GM18511 (cell line): ENCODE measurements at regions not wholly inside any gene's neighbourhood (a gene's known extent, or its start where the extent isn't known, plus 50 kb on each side); places are given as distances from the start of the nearest gene placed in this dataset.
"Not testable (repeated sequence)": the region's sequence is repeated elsewhere in the genome, so short reads cannot be mapped to it uniquely, and the experiment has no call there.

Experiments
- ATAC-seq: cut with Tn5 transposase; IDR thresholded peaks from one replicate; pipeline ENCODE4 v1.9.1; 2021; ENCODE audit warnings: mild to moderate bottlenecking, moderate library complexity; ENCODE audit not compliant: unreplicated experiment

DNA sequence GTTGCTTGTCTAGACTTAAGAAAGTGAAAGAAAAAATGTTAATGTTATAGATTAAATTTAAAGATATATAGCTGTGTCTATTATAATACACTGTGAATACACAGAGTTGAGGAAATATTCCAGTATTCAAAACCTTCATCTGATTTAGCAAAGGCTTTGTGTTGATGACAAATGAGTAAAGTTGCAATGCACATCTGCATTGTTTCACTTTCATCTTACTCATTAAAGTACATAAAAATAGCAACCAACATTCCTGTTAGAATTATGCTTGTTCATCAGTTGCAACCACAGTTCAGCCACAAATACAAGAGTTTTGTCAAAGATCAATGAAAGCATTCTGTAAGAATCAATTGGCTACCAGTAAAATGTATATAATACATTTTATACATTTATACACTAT lies 346.4 kb upstream of the SLC7A11 start:
- ATAC-seq, result no peak

GRCh38 chr4:138579146-138579545 lies 337.0 kb upstream of the SLC7A11 start:
- ATAC-seq, result no peak

DNA sequence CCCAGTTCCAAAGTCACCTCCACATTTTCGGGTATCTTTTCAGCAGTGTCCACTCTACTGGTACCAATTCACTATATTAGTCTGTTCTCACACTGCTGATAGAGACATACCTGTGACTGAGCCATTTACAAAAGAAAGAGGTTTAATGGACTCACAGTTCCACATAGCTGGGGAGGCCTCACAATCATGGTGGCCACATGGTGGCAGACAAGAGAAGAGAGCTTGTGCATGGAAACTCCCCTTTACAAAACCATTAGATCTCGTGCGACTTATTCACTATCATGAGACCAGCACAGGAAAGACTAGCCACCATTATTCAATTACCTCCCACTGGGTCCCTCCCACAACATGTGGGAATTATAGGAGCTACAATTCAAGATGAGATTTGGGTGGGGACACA lies 335.7 kb upstream of the SLC7A11 start:
- not testable (repeated sequence) for ATAC-seq

GRCh38 chr4:138577145-138577544 lies 335.0 kb upstream of the SLC7A11 start:
- no peak for ATAC-seq

DNA sequence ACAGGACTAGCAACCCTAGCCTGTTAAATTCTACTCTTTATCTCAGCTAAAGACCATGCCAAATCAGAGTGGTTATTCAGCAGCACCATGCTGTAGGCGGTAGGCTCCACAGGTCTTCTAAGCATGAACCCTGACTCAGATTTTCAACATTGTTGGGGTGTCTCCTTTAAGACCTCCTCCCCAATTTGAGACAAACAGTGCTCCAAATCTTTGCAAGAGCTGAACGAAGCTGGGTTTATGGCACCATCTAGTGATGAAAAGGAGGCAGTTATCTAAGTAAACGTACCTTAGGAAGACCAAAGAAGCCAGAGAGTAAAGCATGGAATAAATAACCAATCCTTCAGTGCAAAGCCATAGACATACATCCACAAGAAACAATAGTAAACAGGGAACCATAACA lies 334.5 kb upstream of the SLC7A11 start:
- no peak for ATAC-seq

DNA sequence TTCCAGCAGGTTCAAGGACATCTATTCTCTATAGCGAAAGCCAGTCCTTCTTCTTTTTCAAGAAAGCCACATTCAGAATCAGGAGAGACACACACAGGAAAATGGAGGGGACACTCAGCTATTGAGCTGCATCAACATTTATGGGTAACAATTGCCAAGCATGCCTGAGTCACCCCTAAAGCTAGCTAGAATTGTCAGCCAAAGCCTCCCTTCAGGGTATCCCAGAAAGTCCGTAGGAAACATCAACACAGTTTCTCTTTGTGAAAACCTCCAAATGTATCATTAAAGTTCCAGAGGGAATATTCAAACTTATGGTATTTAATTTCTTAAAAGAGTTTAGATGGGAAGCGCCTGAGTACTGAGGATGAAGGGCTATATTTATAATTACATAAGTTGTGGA lies 331.1 kb upstream of the SLC7A11 start:
- no peak for ATAC-seq

DNA sequence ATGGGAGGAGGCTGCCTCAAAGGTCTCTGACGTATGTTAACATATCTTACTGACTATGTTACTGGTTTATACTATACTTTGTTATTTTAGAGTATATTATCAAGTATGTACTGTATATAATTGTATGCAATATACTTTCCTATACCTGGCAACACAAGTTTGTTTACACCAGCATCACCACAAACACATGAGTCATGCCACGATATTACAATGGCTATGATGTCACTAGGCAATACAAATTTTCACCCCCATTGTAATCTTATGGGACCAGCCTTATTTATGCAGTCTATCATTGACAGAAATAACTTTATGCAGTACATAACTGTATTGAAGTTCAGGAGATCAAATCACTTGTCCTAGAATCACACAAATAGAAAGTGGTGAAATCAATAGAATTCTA lies 329.9 kb upstream of the SLC7A11 start:
- ATAC-seq, result no peak

GRCh38 chr4:138567696-138568095 lies 325.5 kb upstream of the SLC7A11 start:
- ATAC-seq, result no peak

DNA sequence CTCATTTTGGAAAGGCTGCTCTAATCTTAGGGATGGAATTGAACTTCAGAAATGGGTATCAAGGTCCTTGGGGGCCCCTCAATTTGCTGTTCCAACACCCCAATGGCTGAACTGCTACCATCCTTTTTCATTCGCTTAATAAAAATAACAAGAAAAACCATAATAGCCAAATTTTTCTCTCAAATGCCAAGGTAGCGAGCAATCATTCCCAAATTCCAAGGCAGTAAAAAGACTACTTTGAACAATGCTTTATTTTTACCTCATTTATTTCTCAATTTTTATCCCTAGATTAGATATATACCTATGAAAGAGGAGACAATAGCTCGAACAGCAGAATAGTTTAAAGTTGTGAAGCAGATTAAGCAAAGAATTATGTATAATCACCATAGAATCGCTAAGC lies 323.4 kb upstream of the SLC7A11 start:
- no peak for ATAC-seq

DNA sequence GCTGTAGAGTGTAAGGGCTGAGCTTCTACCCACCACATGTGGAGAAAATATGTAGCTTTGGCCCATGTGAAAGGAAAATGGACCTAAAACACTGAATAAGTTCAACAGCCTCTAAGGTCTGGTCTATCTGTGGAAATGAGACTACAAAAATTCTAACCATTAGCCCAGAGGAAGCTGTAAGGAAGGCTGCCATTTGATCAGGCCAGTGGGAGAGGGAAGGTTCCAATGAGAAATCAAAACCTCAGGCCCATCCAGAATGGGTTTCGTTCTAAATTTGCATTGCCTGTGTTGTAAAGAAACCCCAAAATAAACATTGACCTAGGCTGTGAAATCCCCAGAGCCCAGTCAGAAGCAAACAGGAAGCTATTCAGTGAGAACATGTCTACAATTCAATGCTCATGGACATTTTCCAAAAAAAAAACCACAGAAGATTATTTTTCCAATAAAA lies 320.4 kb upstream of the SLC7A11 start:
- peak; percentile 60 for ATAC-seq

DNA sequence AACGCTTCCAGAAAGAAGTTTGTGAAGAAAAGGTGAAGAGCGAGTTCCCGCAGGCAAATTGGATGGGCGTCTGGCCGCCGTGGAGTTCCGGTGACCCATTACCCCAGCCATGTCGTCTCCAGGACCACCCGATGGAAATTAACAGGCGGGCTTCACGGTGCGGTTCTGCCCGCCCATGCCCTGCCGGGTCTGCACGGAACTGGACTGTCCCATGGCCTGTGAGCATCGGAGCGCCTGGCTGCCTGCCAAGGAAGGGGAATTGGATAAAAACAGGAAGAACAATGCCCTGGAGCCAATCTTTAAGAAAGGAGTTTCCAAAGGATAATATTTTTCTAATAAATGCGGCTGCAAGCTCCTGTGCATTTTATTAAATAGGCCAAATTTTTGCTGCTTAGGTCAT lies 319.8 kb upstream of the SLC7A11 start:
- ATAC-seq, result no peak

DNA sequence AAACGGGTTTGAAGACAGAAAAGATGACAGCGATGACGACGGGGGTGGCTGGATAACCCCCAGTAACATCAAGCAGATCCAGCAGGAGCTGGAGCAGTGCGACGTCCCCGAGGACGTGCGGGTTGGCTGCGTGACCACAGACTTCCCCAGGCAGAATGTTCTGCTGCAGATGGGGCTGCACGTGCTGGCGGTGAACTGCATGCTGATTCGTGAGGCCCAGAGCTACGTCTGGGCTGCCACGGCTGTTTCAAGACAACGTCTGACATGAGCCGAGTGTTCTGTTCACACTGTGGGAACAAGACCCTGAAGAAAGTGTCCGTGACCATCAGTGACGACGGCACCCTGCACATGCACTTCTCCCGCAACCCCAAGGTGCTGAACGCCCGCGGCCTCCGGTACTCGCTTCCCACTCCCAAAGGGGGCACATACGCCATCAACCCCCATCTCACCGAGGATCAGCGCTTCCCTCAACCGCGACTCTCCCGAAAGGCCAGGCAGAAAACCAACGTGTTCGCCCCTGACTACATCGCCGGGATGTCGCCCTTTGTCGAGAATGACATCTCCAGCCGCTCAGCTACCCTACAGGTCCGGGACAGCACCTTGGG lies 319.2 kb upstream of the SLC7A11 start:
- ATAC-seq, result no peak

- no peak for ATAC-seq
Measured at GRCh38 chr4:138560448-138560847, 318.3 kb upstream of the SLC7A11 start.

DNA sequence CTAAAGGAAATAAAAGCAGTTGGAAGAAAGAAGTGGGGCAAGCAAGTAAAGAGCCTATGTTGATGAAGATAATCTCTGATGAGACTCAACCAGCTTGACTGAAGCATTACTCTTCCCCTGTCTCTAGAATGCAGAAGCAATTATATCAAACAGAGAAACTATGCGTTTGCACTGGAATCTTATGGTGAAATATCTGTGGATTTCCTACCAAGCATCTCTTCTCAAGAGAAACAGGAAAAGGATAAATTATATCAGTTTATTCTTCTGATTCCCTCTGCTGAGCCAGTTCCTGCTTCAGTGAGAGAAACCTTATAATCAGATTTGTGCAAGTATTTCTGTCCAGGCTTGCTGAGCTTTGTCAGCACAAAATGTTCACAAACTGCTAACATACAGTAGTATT lies 316.7 kb upstream of the SLC7A11 start:
- no peak for ATAC-seq

DNA sequence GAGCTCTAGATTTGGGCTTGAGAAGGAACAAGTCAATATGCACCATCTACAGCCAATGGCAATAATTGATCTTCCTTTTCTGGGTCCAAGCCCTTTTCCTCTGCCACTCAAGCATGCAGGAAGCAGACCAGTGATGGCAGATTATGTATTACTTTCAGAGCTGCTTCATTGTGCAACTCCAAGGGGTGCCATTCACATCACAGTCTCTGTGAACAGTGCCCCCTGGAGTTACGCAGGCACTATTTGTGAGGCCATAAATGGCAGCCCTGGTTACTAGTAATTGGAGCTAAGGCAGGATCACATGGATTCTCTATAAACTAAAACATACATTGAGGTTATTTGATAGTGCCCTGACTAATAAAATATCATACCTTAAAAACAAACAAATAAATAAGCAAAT lies 313.4 kb upstream of the SLC7A11 start:
- peak; percentile 86 for ATAC-seq

GRCh38 chr4:138555108-138555507 lies 313.0 kb upstream of the SLC7A11 start:
- ATAC-seq, result no peak

- no peak for ATAC-seq
Measured at GRCh38 chr4:138553001-138553845, 311.1 kb upstream of the SLC7A11 start.

GRCh38 chr4:138542191-138542776 lies 300.1 kb upstream of the SLC7A11 start:
- no peak for ATAC-seq

DNA sequence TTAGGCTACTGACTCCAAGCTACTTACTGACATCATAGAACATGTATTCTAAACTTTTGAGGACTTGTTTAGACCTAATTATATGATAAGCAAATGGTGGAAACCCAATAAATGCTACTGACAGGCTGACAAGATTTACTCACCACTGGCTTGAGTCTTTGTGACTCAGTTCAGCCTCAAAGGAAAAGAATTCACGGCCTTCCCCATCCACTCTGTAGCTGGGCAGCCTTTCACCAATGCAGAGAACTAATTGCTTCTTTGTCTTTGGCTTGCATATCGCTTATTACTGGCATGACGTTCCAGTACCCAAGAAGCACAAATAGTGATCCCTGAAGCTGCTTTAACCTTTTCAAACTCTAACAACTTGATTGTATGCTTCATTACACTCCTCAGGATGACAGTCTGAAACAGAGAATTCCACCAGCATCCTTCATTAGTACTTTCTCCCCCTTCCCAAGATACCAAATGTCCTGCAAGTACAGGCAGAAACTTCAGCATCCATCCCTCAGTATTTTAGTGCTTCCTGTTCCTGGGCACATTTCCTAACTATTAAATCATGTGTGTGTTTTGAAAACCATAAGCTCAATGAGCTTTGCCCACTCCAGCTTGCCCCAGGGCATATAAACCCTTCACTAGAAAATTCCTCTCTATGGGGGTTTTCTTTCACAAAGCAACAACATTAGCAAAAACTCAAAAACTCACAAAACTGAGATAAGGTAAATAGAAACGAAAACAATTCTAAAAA lies 298.1 kb upstream of the SLC7A11 start:
- ATAC-seq, result no peak

- no peak for ATAC-seq
Measured at GRCh38 chr4:138538743-138539142, 296.6 kb upstream of the SLC7A11 start.

DNA sequence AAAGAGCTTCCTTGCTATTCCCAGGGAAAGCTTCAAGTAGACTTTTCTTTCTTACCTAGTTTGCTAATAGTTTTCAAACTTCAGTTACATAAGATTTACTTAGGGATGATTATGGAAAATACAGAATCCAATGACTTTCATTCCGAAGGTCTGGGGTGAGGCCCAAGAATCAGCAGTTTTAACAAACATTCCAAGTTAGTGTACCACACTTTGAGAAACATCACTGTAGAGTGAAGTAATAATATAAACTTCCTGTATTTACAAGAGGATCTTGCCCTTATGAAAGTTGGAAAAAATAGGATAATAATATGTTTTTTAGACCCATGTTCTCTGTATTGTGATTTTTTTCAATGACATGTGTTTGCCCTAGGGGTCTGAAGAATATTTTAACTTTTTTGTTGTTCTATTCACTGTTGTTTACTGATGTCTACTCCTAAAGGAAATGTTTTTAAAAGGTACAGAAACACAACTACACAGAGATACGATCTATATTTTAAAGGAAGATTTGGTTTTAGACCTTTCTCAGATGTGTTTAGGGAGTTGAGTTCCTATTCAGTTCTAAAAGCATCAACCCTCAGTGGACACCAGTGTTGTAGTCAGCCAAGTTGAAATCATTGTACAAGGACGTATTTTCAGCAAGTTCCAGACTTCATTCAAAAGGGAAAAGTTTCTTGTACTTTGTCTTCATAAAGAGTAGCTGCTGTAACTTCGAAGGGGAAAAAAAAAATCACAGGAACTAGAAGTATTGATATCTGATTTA lies 295.8 kb upstream of the SLC7A11 start:
- no peak for ATAC-seq
